Vagina (tissue), 2 donors: ENCODE measurements at regions not wholly inside any gene's neighbourhood (a gene's known extent, or its start where the extent isn't known, plus 50 kb on each side); places are given as distances from the start of the nearest gene placed in this dataset.

Experiments used
- POLR2A ChIP-seq, 2 donors: fragments of 450-650 bp; IDR thresholded peaks; one replicate each; pipeline ENCODE4 v1.6.1; 2017; ENCODE audit warnings: antibody characterized with exemption in 2 of 2, mild to moderate bottlenecking in 2 of 2, moderate library complexity in 2 of 2
- POLR2AphosphoS5 ChIP-seq, 2 donors: sonication (generic); formaldehyde crosslinking; IDR thresholded peaks; one replicate each; pipeline ENCODE4 v1.9.0; 2017; ENCODE audit warnings: antibody characterized with exemption in 2 of 2, mild to moderate bottlenecking in 2 of 2, low read depth in 1 of 2; ENCODE audit not compliant: insufficient read depth in 1 of 2
- TF ChIP-seq, protein P1 (sequence below), 3 experiments: fragments of 450-650 bp in 2 of 3; fragments of 200-600 bp in 1 of 3; sonication (generic) in 1 of 3; IDR thresholded peaks; one replicate each; pipeline ENCODE4 v1.5.1; 2017 to 2019; ENCODE audit warnings: antibody characterized with exemption in 3 of 3, mild to moderate bottlenecking in 2 of 3, moderate library complexity in 2 of 3

GRCh38 chr11:90661233-90661632 lies 438.4 kb upstream of the CHORDC1 start:
- TF ChIP-seq, protein P1, sequence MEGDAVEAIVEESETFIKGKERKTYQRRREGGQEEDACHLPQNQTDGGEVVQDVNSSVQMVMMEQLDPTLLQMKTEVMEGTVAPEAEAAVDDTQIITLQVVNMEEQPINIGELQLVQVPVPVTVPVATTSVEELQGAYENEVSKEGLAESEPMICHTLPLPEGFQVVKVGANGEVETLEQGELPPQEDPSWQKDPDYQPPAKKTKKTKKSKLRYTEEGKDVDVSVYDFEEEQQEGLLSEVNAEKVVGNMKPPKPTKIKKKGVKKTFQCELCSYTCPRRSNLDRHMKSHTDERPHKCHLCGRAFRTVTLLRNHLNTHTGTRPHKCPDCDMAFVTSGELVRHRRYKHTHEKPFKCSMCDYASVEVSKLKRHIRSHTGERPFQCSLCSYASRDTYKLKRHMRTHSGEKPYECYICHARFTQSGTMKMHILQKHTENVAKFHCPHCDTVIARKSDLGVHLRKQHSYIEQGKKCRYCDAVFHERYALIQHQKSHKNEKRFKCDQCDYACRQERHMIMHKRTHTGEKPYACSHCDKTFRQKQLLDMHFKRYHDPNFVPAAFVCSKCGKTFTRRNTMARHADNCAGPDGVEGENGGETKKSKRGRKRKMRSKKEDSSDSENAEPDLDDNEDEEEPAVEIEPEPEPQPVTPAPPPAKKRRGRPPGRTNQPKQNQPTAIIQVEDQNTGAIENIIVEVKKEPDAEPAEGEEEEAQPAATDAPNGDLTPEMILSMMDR (IDR thresholded peaks at IDR 0.05) = no peak
- TF ChIP-seq POLR2AphosphoS5 (IDR thresholded peaks at IDR 0.05; ENCODE audit: insufficient read depth in 1 of 2, low read depth in 1 of 2) (no peak), POLR2A (IDR thresholded peaks at IDR 0.05) (no peak)
